Fibroblast of the conjunctiva (primary cell): ENCODE measurements at regions not wholly inside any gene's neighbourhood (a gene's known extent, or its start where the extent isn't known, plus 50 kb on each side); places are given as distances from the start of the nearest gene placed in this dataset.
A peak's percentile ranks its signal among the peaks of the same experiment; 100 is the strongest.
"Not testable (repeated sequence)": the region's sequence is repeated elsewhere in the genome, so short reads cannot be mapped to it uniquely, and the experiment has no call there.

Experiments
- DNase-seq: peaks from one replicate; pipeline ENCODE4 v3.0.0-alpha.2; 2010; ENCODE audit warnings: low read depth

GRCh38 chr1:182159443-182159842 lies 97.9 kb upstream of the ZNF648 start:
- no peak for DNase-seq

DNA sequence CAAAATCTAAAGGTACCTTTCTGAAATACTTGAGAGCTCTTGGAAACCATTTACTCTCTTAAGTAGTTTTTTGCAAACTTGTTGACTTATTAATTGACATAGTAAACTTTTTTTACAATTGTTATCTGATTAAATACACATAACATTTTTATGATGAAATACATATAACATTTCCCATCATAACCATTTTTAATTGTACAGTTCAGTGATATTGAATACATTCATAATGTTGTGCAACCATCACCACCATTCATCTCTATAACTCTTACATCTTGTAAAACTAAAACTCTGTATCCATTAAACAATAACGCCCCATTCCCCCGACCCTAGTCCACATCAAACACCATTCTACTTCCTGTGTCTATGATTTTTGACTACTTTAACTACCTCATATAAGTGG lies 95.7 kb upstream of the ZNF648 start:
- DNase-seq: no peak

GRCh38 chr1:182154425-182154824 lies 92.9 kb upstream of the ZNF648 start:
- DNase-seq: not testable (repeated sequence)

DNA sequence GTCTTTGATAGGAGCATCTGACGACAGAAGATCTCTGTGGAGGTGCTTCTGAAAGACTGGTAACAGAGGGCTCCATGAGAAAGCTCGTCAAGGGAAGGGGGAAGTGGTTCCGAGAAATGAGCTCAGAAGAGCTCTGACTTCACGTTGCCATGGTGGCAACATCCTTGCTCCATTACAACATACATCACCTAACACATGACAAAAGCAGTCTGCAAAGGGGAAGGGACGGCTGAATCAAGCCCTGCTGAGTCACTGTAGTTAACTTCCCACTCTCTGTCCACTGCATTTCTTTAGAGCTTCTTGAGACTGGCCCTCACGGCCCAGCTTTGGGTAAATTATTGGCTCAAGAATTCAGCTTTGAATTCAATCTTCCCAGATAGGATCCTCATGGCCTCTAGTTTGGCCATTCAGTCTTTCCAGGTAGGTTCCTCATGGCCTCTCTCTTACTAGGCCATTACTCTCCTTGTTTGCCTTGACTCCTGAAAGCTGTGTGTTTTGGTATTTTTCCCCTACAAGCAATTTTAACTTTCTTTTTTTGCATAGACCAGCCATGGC lies 88.0 kb upstream of the ZNF648 start:
- DNase-seq: peak; percentile 24

GRCh38 chr1:182147951-182148350 lies 86.4 kb upstream of the ZNF648 start:
- no peak for DNase-seq

DNA sequence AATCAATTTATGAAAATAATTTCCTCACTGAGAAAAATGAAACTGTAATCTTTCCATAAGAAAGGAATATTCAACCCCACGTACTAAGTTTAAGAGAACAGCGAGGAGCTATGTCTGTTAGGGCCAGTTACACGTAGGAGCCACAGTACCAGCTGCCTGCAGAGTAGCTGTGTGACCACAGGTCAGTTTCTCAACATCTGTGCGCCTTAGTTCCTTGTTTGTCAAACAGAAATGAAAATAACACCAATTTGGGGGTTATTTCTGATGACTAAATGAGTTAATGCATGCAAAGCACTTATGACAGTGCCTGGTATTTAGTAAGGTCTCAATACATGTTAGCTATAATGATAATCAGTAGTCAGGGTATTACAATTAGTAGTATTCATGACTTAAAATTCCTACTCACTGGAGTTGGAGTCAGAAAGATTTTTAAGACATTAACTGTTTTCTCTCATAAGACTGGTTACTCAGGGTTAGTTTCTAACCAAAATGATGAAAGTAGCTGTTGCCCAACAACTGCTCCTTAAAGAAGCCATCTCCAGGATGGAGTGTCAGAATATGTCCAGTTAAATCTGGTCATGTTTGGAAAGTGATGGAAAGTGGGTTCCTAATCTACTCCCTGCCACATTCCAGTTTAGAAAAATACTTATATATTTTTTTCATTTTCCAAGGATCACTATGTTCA lies 85.8 kb upstream of the ZNF648 start:
- DNase-seq: no peak

- no peak for DNase-seq
Observed at GRCh38 chr1:182146286-182146685, 84.8 kb upstream of the ZNF648 start.

- no peak for DNase-seq
Observed at GRCh38 chr1:182145441-182145840, 83.9 kb upstream of the ZNF648 start.

GRCh38 chr1:182144646-182145030 lies 83.1 kb upstream of the ZNF648 start:
- DNase-seq: no peak

DNA sequence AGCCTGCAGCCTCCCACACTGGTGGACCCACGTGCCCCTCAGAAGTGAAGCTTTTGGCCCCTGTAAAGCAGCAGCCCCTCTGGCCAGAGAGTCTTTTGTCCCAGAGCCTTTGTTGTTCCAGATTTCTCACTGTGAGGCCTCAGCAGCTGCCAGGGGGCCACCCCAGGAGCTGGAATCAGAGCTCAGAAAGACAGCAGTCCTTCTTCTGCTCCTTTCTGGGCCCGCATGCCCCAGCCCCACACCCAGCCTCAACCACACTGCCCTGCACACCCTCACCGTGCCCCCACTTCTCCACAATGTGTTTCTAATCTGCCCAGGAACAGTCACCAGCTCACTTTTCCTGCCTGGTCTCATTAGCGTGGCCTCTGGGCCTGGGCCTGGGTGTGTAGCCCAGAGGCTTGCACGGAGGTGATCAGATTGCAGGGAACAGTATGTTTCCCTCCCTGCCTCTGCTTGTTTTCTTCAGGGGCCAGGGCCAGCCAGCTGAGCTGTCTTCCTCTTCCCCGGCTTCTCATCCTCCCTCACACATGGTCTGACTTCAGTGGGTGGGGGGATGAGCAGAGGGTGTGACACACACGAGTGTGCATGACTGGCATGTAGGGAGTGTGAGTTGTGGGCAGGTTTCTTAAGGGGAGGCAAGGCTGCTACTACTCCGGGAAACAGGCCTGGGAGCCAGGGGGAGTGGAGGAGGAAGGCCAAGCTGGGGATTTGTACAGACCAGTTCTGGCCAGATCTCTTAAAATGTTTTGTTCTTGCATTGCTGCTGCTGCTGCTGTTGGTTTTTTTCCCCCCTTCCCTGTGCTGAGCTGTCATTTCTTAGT lies 82.5 kb upstream of the ZNF648 start:
- peak; percentile 91 for DNase-seq

DNA sequence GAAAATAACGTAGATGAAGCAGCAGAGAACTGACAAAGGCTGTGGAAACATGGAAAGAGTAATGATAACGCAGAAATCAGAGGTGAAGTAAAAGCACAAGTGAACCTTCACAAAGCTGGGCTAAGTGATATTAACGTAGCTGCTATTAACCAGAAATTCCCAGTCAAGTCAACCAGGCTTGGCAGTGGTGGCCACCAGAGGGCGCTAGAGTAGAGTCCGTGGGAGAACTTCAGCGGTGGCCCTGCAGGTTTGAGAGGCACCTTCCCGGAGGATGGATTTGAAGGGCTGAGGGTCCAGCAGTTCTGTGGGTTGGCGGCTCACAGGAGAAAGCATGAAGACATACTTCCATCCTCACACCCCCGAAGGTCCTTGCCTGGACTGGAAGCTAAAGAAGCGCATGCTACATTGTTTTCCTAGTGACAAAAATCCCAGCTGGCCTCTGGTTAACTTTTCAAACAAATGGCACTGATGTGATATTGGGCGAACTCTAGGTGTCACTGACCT lies 81.7 kb upstream of the ZNF648 start:
- peak; percentile 72 for DNase-seq

DNA sequence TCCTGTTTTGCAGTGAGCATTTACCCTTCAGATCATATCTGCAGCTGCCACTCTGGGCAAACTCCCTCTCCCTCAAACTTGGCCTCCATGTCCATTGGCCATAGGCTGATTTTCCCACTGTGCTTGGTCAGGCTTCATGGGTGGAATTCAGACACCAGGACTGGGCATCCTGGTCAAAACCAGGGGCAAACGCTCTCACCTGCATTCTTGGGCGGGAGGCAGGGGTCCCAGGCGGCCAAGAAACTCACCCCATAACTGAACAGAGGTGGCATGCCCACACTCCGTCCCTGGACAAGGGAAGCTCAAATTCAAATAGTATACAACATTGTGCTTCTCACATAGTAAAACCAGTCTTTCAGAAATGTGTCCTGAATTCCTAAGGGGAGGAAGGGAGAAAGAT lies 81.1 kb upstream of the ZNF648 start:
- DNase-seq: no peak

- no peak for DNase-seq
Observed at GRCh38 chr1:182141040-182141439, 79.5 kb upstream of the ZNF648 start.

DNA sequence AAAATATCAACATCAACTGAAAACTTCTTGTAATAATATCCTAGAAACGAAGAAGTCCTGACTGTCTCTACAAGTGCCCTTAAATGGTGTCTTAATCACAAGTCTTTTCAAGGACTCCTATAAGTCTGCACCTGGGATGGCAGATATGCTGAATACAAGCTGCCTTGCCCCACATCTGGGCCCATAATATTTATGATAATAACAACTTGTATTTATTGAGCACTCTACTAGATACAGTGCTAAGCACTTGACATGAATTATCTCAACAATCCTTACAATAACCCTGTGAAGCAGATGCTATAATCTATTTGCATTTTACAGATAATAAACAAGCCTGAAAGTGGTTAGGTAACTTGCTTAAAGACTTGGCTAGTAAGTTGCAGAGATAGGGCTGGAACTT lies 78.0 kb upstream of the ZNF648 start:
- DNase-seq: no peak

DNA sequence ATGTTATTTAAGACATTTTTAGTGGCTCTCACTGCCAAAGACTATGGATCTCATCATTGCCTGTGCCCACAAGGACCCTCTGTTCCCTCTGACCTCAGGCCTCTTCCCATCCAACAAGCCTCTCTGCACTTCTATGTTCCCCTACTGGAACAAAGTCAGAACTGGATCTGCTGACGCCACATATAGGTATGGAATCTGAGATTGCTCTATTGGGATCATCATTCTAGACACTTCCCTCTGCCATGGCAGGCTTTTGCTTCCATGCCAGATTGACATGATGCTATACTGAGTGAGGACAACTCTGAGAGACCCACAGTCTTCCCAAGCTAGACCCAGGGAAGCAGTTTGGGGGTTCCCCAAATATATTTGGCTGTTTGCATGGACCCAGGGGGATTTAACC lies 76.0 kb upstream of the ZNF648 start:
- no peak for DNase-seq

DNA sequence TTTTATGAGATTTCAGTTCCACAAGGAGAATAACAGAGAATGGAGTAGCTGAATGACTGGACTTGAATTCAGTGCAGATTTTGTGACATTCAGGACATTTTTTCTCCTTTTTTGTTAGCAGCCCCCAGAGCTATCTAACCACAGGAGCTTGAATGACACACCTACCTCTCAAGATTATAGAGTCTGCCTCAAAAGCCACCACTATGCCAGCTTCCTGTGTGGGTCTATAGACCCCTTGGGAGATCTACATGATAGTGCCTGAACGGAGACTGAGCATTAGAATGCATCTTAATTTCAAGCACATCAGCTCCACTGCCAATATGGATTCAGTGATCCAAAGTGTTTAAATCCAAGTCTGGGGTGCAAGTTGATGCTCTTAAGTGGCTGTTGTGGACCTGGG lies 74.4 kb upstream of the ZNF648 start:
- no peak for DNase-seq

GRCh38 chr1:182134257-182134656 lies 72.7 kb upstream of the ZNF648 start:
- DNase-seq: no peak

DNA sequence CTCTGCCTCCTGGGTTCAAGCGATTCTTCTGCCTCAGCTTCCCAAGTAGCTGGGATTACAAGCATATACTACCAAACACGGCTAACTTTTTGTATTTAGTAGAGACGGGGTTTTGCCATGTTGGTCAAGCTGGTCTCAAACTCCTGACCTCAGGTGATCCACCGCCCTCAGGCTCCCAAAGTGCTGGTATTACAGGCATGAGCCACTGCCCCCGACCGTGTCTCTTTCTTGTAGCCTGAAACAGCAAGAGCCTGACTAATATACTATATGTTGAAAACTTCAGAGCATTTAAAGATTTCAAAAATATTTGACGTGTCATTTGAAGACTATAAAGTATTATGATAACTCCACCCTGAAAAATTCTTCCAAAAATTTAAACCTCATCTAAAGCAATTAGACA lies 71.7 kb upstream of the ZNF648 start:
- no peak for DNase-seq

DNA sequence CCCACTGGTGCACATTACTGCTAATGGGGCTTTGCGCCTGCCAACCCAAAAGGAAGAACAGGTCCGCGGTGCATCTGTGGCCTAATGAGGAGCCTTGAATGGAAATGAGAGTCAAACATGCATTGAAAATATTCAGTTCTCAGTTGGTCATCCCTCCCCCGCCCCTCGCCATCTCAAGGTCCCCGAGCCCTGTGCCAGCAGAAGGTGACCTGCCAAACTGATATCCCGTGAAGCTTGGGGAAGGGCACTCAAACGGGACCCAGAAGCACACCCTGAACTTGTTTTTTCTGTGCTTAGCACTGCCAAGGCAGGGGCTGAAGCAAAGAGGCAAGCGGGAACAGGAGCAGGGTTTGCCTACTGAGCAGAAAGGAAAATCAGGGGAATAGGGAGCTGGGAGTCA lies 67.9 kb upstream of the ZNF648 start:
- DNase-seq: no peak

DNA sequence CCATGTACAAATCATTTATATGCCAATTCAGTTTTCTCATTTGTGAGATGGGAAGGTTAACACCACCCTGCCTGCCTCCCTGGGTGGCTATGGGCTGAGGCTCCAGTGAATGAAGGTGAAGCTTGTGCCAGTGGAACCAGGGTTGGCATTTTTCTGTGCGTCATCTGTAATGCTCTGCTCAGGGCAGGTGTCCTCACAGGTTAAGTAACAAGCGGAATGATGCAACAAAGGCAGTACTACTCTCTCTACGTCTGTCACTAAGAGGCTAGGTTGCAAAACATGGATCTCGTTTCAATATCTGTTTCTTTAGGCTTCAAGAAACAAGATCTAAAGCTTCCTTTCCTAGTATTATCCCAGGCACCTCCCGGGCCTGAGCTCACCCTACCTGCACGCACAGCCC lies 67.0 kb upstream of the ZNF648 start:
- DNase-seq: no peak

DNA sequence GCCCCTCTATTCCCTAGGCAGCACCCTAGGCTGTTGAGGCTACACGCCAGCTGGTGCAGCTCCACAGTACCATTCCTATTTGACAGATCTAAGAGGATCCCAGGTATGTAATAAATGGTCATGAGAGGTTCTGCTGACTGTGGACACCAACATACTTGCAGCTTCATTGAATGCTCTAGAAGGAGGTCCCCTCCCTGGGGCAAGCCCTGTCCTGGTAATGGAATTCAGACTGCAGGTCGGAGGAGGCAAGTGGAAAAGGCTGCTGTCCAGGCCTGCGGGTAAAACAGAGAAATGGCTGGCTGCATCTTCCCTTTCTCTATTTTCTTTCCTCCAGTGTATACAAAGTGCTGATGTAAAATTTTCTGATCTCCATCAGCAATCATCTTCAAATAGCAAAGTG lies 66.1 kb upstream of the ZNF648 start:
- DNase-seq: no peak

- no peak for DNase-seq
Observed at GRCh38 chr1:182126272-182126800, 64.8 kb upstream of the ZNF648 start.

- no peak for DNase-seq
Observed at GRCh38 chr1:182122913-182123260, 61.4 kb upstream of the ZNF648 start.
